ENCODE measurements at regions not wholly inside any gene's neighbourhood (a gene's known extent, or its start where the extent isn't known, plus 50 kb on each side); places are given as distances from the start of the nearest gene placed in this dataset.

- TF ChIP-seq CTCF (IDR thresholded peaks at IDR 0.05 in 2 of 3, conservative IDR thresholded peaks at IDR 0.05 in 1 of 3; ENCODE audit: control insufficient read depth in 2 of 3, extremely low read depth in 1 of 3, insufficient read depth in 1 of 3, low read depth in 3 of 3, low read length in 3 of 3) (no peak), CREB1 (IDR thresholded peaks at IDR 0.05; ENCODE audit: low read depth) (no peak), POLR2AphosphoS5 (IDR thresholded peaks at IDR 0.05; ENCODE audit: low read length) (no peak)
Measured at GRCh38 chr4:41323179-41323578, 66.5 kb downstream of the UCHL1 start.
